Large intestine (tissue), 3 donors: ENCODE measurements at regions not wholly inside any gene's neighbourhood (a gene's known extent, or its start where the extent isn't known, plus 50 kb on each side); places are given as distances from the start of the nearest gene placed in this dataset.

Source experiments
- DNase-seq, 2 donors: peaks; one replicate each; pipeline versions ENCODE4 v3.0.0 to v3.0.0-alpha.2; 2013
- H3K27ac ChIP-seq: one replicate; pipeline ENCODE4 v1.5.1; 2013; ENCODE audit warnings: low read length
- H3K27me3 ChIP-seq: 2 replicates; pipeline ENCODE4 v1.6.1; 2013; ENCODE audit warnings: low read length; ENCODE audit not compliant: control insufficient read depth, insufficient read depth
- H3K36me3 ChIP-seq: 2 replicates; pipeline ENCODE4 v1.6.1; 2013; ENCODE audit warnings: low read length; ENCODE audit not compliant: control insufficient read depth, insufficient read depth
- H3K4me1 ChIP-seq: one replicate; pipeline ENCODE4 v1.6.1; 2013; ENCODE audit warnings: low read length; ENCODE audit not compliant: control insufficient read depth, insufficient read depth
- H3K4me3 ChIP-seq: one replicate; pipeline ENCODE4 v1.5.1; 2013; ENCODE audit warnings: low read length
- H3K9me3 ChIP-seq: one replicate; pipeline ENCODE4 v1.6.1; 2013; ENCODE audit warnings: mild to moderate bottlenecking, low read depth, low read length, moderate library complexity; ENCODE audit not compliant: control insufficient read depth
- WGBS: methylation state at CpG from one replicate; pipeline ENCODE4 v1.1.5; 2013; ENCODE audit warnings: low lambda C conversion rate; ENCODE audit not compliant: insufficient coverage; 5-methylcytosine and 5-hydroxymethylcytosine counted together

GRCh38 chr9:84146893-84147710, 166.5 kb downstream of the RMI1 start:
- no peak for DNase-seq
- H3K27ac ChIP-seq: no peak overlapping the region
- H3K27me3 ChIP-seq: peaks cover 10% of the 10 kb centered on the region
- no peak overlapping the region for H3K4me3 ChIP-seq
- H3K4me1 ChIP-seq: no peaks in the 10 kb centered on the region
- no peaks in the 10 kb centered on the region for H3K9me3 ChIP-seq
- H3K36me3 ChIP-seq: no peaks in the 10 kb centered on the region
- 43% methylated on average over 1 of the region's 6 CpGs for WGBS

DNA sequence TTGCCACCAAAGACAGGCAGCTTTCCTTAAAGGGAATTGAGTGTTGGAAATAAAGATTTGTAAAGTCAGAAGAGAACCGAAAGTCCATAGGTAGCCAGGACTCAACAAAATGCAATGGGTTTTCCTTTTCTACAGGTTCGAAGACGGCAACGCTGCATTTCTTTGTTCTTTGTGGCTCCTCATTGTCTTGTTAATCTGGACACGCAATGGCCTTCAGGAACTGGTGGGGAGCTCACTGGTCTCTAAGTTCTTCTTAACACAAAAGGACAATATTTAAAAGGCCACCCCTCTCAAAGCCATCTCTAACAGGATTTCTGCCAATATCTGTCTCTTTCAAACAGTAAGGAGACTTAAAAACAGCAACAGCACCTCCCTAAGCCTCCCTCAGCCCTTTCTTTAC, 170.6 kb downstream of the RMI1 start:
- no peaks in the 10 kb centered on the region for H3K4me1 ChIP-seq
- WGBS: no CpG with 5 or more reads among the region's 5 CpGs

GRCh38 chr9:84151640-84152039, 171.0 kb downstream of the RMI1 start:
- H3K4me3 ChIP-seq: no peak overlapping the region
- H3K27ac ChIP-seq: no peak overlapping the region
- H3K27me3 ChIP-seq: no peaks in the 10 kb centered on the region
- H3K4me1 ChIP-seq: no peaks in the 10 kb centered on the region
- H3K9me3 ChIP-seq: no peaks in the 10 kb centered on the region
- H3K36me3 ChIP-seq: no peaks in the 10 kb centered on the region
- WGBS: 100% methylated on average over 1 of the region's 5 CpGs
- no peak for DNase-seq

More for the DNA sequence above, 170.6 kb downstream of the RMI1 start:
- H3K27me3 ChIP-seq: no peaks in the 10 kb centered on the region
- DNase-seq: no peak
- no peaks in the 10 kb centered on the region for H3K9me3 ChIP-seq
- H3K4me3 ChIP-seq: no peak overlapping the region
- H3K27ac ChIP-seq: no peak overlapping the region
- H3K36me3 ChIP-seq: no peaks in the 10 kb centered on the region

DNA sequence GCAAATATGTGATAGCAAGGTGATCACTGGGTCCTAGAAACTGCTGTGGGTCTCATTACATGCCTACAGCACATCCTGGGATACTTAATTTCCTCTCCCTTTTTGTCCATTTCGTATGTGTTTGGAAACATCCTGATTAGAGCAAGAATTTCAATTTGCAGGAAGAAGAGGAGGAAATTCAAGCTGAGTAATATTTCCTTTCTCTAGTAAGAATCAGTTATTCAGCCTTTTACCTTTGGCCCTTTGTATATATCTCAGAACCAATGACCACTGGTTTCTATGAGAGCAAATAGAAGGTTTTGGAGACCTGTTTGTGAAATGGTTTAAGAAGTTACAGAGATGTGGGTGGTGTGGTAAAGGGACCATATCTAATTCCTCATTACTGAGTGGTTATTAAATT, 171.6 kb downstream of the RMI1 start:
- Histone ChIP-seq H3K36me3 (no peaks in the 10 kb centered on the region), H3K4me1 (no peaks in the 10 kb centered on the region), H3K4me3 (no peak overlapping the region), H3K9me3 (no peaks in the 10 kb centered on the region), H3K27me3 (no peaks in the 10 kb centered on the region), H3K27ac (no peak overlapping the region)
- no peak for DNase-seq
- WGBS: no CpG with 5 or more reads among the region's 1 CpG

DNA sequence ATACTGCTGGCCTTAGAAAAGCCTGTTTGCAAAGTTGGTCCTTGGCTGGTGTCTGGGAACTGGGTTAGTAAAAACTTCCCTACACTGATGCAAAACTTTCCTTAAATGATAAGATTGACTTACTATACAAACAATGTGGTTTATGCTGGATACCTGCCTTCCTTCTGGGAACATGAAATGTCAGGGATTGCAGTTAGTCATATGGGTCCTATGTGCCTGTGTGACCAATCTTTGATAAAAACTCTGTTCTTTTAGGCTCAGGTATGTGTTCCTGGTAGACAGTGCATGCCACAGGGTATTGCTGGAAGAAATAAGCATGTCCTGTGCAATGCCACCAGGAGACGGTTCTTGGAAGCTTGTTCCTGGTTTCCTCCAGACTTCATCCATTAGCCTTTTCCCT, 173.3 kb downstream of the RMI1 start:
- no peak for DNase-seq
- H3K9me3 ChIP-seq: no peaks in the 10 kb centered on the region
- no peak overlapping the region for H3K4me3 ChIP-seq
- no peaks in the 10 kb centered on the region for H3K27me3 ChIP-seq
- no CpG with 5 or more reads among the region's 1 CpG for WGBS
- no peaks in the 10 kb centered on the region for H3K36me3 ChIP-seq
- H3K27ac ChIP-seq: no peak overlapping the region
- no peaks in the 10 kb centered on the region for H3K4me1 ChIP-seq

DNA sequence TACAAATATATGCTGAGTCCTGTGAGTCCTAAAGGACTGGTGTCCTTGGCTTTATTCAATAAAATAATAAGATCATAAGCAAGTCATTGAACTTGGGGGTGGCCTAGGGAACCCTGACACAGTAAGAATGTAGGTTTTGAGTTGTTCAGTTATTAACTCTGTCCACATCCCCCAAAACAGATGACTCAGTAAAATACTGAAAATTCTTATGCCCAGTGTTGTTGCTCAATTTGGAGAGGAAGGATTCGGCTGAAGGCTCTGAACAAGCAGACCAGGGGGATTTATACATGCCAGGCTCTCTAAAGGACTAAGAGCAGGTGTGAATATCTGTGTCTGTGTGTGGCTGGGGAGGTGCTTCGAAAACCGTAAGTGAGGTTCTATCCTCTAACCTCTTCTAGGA, 173.7 kb downstream of the RMI1 start:
- no peaks in the 10 kb centered on the region for H3K4me1 ChIP-seq
- no peaks in the 10 kb centered on the region for H3K9me3 ChIP-seq
- no CpG with 5 or more reads among the region's 3 CpGs for WGBS
- H3K4me3 ChIP-seq: no peak overlapping the region
- H3K36me3 ChIP-seq: no peaks in the 10 kb centered on the region
- no peak overlapping the region for H3K27ac ChIP-seq
- no peak for DNase-seq
- no peaks in the 10 kb centered on the region for H3K27me3 ChIP-seq

- no peaks in the 10 kb centered on the region for H3K4me1 ChIP-seq
- WGBS: 100% methylated on average over 1 of the region's 5 CpGs
- H3K27me3 ChIP-seq: no peaks in the 10 kb centered on the region
- no peak for DNase-seq
- H3K27ac ChIP-seq: no peak overlapping the region
- no peaks in the 10 kb centered on the region for H3K9me3 ChIP-seq
- H3K4me3 ChIP-seq: no peak overlapping the region
- no peaks in the 10 kb centered on the region for H3K36me3 ChIP-seq
Observed at GRCh38 chr9:84163052-84163650, 177.4 kb downstream of the SLC28A3 start.

- no peak for DNase-seq
- WGBS: 47% methylated on average over 3 of the region's 13 CpGs
- H3K4me1 ChIP-seq: no peaks in the 10 kb centered on the region
- H3K27me3 ChIP-seq: no peaks in the 10 kb centered on the region
- H3K27ac ChIP-seq: no peak overlapping the region
- H3K36me3 ChIP-seq: no peaks in the 10 kb centered on the region
- no peak overlapping the region for H3K4me3 ChIP-seq
- H3K9me3 ChIP-seq: no peaks in the 10 kb centered on the region
Observed at GRCh38 chr9:84166891-84167290, 173.7 kb downstream of the SLC28A3 start.

GRCh38 chr9:84169240-84169639, 171.3 kb downstream of the SLC28A3 start:
- Histone ChIP-seq H3K27ac (no peak overlapping the region), H3K36me3 (no peaks in the 10 kb centered on the region), H3K27me3 (no peaks in the 10 kb centered on the region), H3K4me3 (no peak overlapping the region), H3K9me3 (no peaks in the 10 kb centered on the region), H3K4me1 (no peaks in the 10 kb centered on the region)
- no peak for DNase-seq

DNA sequence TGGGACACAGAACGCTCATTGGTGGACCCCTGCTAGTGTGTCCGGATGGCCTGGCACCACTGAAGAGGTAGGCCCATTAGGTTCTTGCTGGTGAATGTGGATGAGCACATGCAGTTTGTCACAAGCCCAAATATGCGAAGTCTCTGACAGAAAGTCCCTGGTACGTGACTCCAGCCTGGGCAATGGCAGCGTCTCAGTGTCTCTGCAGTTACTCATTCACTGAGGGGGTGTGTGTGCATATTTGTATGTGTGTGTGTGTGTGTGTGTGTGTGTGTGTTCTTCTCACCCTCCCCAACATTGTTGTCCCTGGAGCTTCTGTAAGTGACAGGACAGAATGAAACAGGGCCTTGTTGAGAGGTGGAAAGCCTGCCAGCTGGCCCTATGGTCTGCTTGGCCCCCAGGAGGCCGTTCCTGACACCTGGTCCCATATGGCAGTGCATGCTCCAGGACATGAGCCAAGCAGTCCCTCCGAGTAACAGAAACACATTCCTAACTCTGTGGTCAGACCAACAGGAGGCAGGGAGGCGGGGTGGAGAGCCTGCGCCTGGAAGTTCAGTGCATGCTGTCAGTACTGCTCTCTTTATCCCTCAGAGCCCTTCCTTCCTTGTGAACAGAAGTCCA, 169.9 kb downstream of the SLC28A3 start:
- Histone ChIP-seq H3K4me3 (no peak overlapping the region), H3K27ac (no peak overlapping the region), H3K27me3 (no peaks in the 10 kb centered on the region), H3K9me3 (no peaks in the 10 kb centered on the region), H3K36me3 (no peaks in the 10 kb centered on the region), H3K4me1 (no peaks in the 10 kb centered on the region)
- DNase-seq: peak; percentile 50 to 58
- no CpG with 5 or more reads among the region's 9 CpGs for WGBS
